GM12878 (cell line): ENCODE measurements at regions not wholly inside any gene's neighbourhood (a gene's known extent, or its start where the extent isn't known, plus 50 kb on each side); places are given as distances from the start of the nearest gene placed in this dataset.

Experiments
- ATAC-seq: fragments of 200-7000 bp; cut with Tn5 transposase; 3 replicates; pipeline ENCODE4 v1.9.1; 2020; ENCODE audit warnings: mild to moderate bottlenecking, moderate library complexity
- BruUV-seq: library from RNA; stranded (reverse); fragments of 400-500 nt; replicated peaks from 2 replicates; lab custom pipeline; 2021; lab: Mats Ljungman, UMichigan
- CTCF ChIA-PET: fragments of 300-600 bp; sonication (Branson Sonifier 250); formaldehyde crosslinking; extraction: SDS; loops from one replicate; lab custom pipeline; 2021; ENCODE audit warnings: inconsistent platforms; lab: Yijun Ruan, JAX
- POLR2A ChIA-PET: fragments of 350-600 bp; formaldehyde crosslinking; extraction: SDS; loops from one replicate; lab custom pipeline; 2021; ENCODE audit warnings: inconsistent platforms; lab: Charles Lee
- RAD21 ChIA-PET: fragments of 300-600 bp; sonication (Branson Sonifier 250); formaldehyde crosslinking; loops from one replicate; lab custom pipeline; 2023; ENCODE audit warnings: antibody characterized with exemption; ENCODE audit not compliant: unreplicated experiment; lab: Charles Lee
- SMC1A ChIA-PET: fragments of 300-600 bp; sonication (Branson Sonifier 250); formaldehyde crosslinking; loops from one replicate; lab custom pipeline; 2023; ENCODE audit not compliant: unreplicated experiment, uncharacterized antibody; lab: Charles Lee
- DNase-seq: peaks from one replicate; pipeline ENCODE4 v3.0.0-alpha.2; 2011; ENCODE audit warnings: low read depth, low spot score
- FAIRE-seq: peaks from 3 replicates; lab custom pipeline; 2011; peaks lifted over from hg19 to GRCh38; lab: Jason Lieb, UNC
- H2AFZ ChIP-seq: 2 replicates; pipeline ENCODE4 v1.6.0; 2011; ENCODE audit warnings: low read depth, low read length, control low read depth; ENCODE audit not compliant: control insufficient read depth
- H3K27ac ChIP-seq: 2 replicates; pipeline ENCODE4 v1.5.1; 2011; ENCODE audit warnings: control low read depth; ENCODE audit not compliant: control insufficient read depth, insufficient read depth
- H3K27me3 ChIP-seq, 2 experiments: replicated peaks in 1 of 2; 2 replicates each; pipeline versions ENCODE4 v1.6.0 to v1.6.1; 2011; ENCODE audit warnings: low read length in 1 of 2; ENCODE audit not compliant: control insufficient read depth in 2 of 2, insufficient read depth in 2 of 2
- H3K36me3 ChIP-seq, 2 experiments: 2 replicates each; pipeline ENCODE4 v1.5.1; 2011; ENCODE audit warnings: low read length in 1 of 2; ENCODE audit not compliant: control insufficient read depth in 2 of 2, insufficient read depth in 2 of 2
- H3K4me1 ChIP-seq: 2 replicates; pipeline ENCODE4 v1.6.1; 2011; ENCODE audit warnings: mild to moderate bottlenecking, low read length, moderate library complexity, mixed read lengths; ENCODE audit not compliant: control insufficient read depth, insufficient read depth
- H3K4me2 ChIP-seq: 2 replicates; pipeline ENCODE4 v1.6.0; 2011; ENCODE audit warnings: control low read depth; ENCODE audit not compliant: control insufficient read depth, insufficient read depth
- H3K4me3 ChIP-seq: fragments of 200-600 bp; sonication (generic); 2 replicates; pipeline ENCODE4 v1.5.1; 2016
- H3K79me2 ChIP-seq: 2 replicates; pipeline ENCODE4 v1.6.0; 2011; ENCODE audit warnings: low read length; ENCODE audit not compliant: control insufficient read depth, insufficient read depth
- H3K9ac ChIP-seq: 2 replicates; pipeline ENCODE4 v1.8.0; 2011; ENCODE audit warnings: low read length, control low read depth, mixed read lengths; ENCODE audit not compliant: control insufficient read depth, insufficient read depth
- H3K9me3 ChIP-seq: replicated peaks from 3 replicates; pipeline ENCODE4 v1.5.1; 2011; ENCODE audit warnings: mild to moderate bottlenecking, low read length; ENCODE audit not compliant: control insufficient read depth, insufficient read depth
- H4K20me1 ChIP-seq: 2 replicates; pipeline ENCODE4 v1.6.0; 2011; ENCODE audit not compliant: control insufficient read depth, insufficient read depth
- BMI1 ChIP-seq: fragments of 450-650 bp; IDR thresholded peaks from 2 replicates; pipeline ENCODE4 v1.6.1; 2016; ENCODE audit warnings: mild to moderate bottlenecking, moderate library complexity, borderline replicate concordance
- BRCA1 ChIP-seq: IDR thresholded peaks from 2 replicates; pipeline ENCODE4 v1.6.1; 2011; ENCODE audit warnings: low read depth, low read length, improper control_type of control experiment
- CBX5 ChIP-seq: sonication (generic); IDR thresholded peaks from 2 replicates; pipeline ENCODE4 v1.6.1; 2016; ENCODE audit warnings: low read depth, moderate library complexity, mild to moderate bottlenecking, inconsistent platforms
- CTCF ChIP-seq, 3 experiments: IDR thresholded peaks in 2 of 3; conservative IDR thresholded peaks in 1 of 3; 2 replicates each; pipeline ENCODE4 v1.5.1; 2011; ENCODE audit warnings: low read depth in 3 of 3, low read length in 3 of 3, mild to moderate bottlenecking in 3 of 3, control low read depth in 2 of 3, moderate library complexity in 2 of 3, inconsistent platforms in 1 of 3, mixed read lengths in 1 of 3; ENCODE audit not compliant: control insufficient read depth in 2 of 3, insufficient read depth in 1 of 3; ENCODE audit errors: extremely low read depth in 1 of 3
- IRF3 ChIP-seq: fragments of 450-650 bp; IDR thresholded peaks from 2 replicates; pipeline ENCODE4 v1.6.1; 2014; ENCODE audit warnings: mild to moderate bottlenecking
- NBN ChIP-seq: fragments of 450-650 bp; IDR thresholded peaks from 2 replicates; pipeline ENCODE4 v1.6.1; 2016
- NFYB ChIP-seq: IDR thresholded peaks from 2 replicates; pipeline ENCODE4 v1.6.1; 2011; ENCODE audit warnings: low read depth, mild to moderate bottlenecking, low read length, improper control_type of control experiment, moderate library complexity; ENCODE audit not compliant: insufficient read depth
- NR2C1 ChIP-seq: fragments of 450-650 bp; IDR thresholded peaks from 2 replicates; pipeline ENCODE4 v1.6.1; 2017; ENCODE audit warnings: antibody characterized with exemption, mild to moderate bottlenecking, moderate library complexity
- POLR2AphosphoS5 ChIP-seq: IDR thresholded peaks from 2 replicates; pipeline ENCODE4 v1.6.1; 2011; ENCODE audit warnings: mild to moderate bottlenecking, low read length, inconsistent platforms
- RCOR1 ChIP-seq: conservative IDR thresholded peaks from 2 replicates; pipeline ENCODE4 v1.6.1; 2012; ENCODE audit warnings: low read depth, low read length, improper control_type of control experiment
- SIN3A ChIP-seq: IDR thresholded peaks from 2 replicates; pipeline ENCODE4 v1.6.1; 2012; ENCODE audit warnings: low read depth, low read length, improper control_type of control experiment
- SMAD5 ChIP-seq: IDR thresholded peaks from 2 replicates; pipeline ENCODE4 v1.6.1; 2016; ENCODE audit warnings: antibody characterized with exemption, low read depth
- SMARCA5 ChIP-seq: fragments of 450-650 bp; IDR thresholded peaks from 2 replicates; pipeline ENCODE4 v1.6.1; 2017; ENCODE audit warnings: mild to moderate bottlenecking
- ZNF622 ChIP-seq: fragments of 450-650 bp; IDR thresholded peaks from 2 replicates; pipeline ENCODE4 v1.6.1; 2017; ENCODE audit warnings: mild to moderate bottlenecking, inconsistent platforms
- WGBS: methylation state at CpG from one replicate; pipeline ENCODE4 v1.1.6; 2016; ENCODE audit warnings: low lambda C conversion rate; ENCODE audit not compliant: insufficient replicate concordance, insufficient coverage; ENCODE audit errors: missing lambda C conversion rate; 5-methylcytosine and 5-hydroxymethylcytosine counted together
- in situ Hi-C: fragments of 300-500 bp; cut with MboI; formaldehyde crosslinking; loops from 9 replicates; pipeline ENCODE4 v1.14.3; 2018; ENCODE audit warnings: mixed read lengths
- intact Hi-C: fragments of 100-400 bp; cut with micrococcal nuclease; formaldehyde crosslinking; loops from one replicate; pipeline ENCODE4 v1.14.2; 2022; ENCODE audit not compliant: unreplicated experiment
- TF ChIP-seq, protein P1 (sequence below): fragments of 450-650 bp; IDR thresholded peaks from 2 replicates; pipeline ENCODE4 v1.6.1; 2017; ENCODE audit warnings: borderline replicate concordance

GRCh38 chr6:22010102-22010501 is 286.7 kb downstream of the PRL start (continued):
- TF ChIP-seq, protein P1, sequence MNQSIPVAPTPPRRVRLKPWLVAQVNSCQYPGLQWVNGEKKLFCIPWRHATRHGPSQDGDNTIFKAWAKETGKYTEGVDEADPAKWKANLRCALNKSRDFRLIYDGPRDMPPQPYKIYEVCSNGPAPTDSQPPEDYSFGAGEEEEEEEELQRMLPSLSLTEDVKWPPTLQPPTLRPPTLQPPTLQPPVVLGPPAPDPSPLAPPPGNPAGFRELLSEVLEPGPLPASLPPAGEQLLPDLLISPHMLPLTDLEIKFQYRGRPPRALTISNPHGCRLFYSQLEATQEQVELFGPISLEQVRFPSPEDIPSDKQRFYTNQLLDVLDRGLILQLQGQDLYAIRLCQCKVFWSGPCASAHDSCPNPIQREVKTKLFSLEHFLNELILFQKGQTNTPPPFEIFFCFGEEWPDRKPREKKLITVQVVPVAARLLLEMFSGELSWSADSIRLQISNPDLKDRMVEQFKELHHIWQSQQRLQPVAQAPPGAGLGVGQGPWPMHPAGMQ = no peak
- TF ChIP-seq NR2C1 (no peak), CBX5 (no peak), SMARCA5 (no peak), SMAD5 (no peak), SIN3A (no peak), NFYB (no peak)

DNA sequence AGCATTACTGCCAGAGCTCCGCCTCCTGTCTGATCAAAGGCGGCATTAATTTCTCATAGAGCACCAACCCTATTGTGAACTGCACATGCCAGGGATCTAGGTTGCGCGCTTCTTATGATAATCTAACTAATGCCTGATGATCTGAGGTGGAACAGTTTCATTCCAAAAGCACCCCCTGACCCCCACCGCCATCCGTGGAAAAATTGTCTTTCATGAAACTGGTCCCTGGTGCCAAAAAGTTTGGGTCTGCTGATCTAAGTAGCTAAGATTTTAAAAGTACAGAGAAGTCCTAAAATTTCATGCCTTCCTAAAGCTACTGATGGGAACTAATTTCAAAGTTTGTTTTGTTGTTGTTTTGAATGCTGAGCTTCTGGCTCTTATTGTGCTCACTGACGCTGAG is 281.6 kb downstream of the PRL start:
- Histone ChIP-seq H3K9me3 (no peaks in the 10 kb centered on the region), H3K36me3 (no peaks in the 10 kb centered on the region), H2AFZ (no peak overlapping the region), H3K4me3 (no peak overlapping the region), H3K27me3 (no peaks in the 10 kb centered on the region), H3K4me2 (no peak overlapping the region), H3K79me2 (no peaks in the 10 kb centered on the region), H3K27ac (no peak overlapping the region), H4K20me1 (no peaks in the 10 kb centered on the region), H3K4me1 (no peaks in the 10 kb centered on the region), H3K9ac (no peak overlapping the region)
- TF ChIP-seq BRCA1 (no peak), POLR2AphosphoS5 (no peak), IRF3 (no peak), CTCF (IDR thresholded peaks at IDR 0.05 in 2 of 3, conservative IDR thresholded peaks at IDR 0.05 in 1 of 3; ENCODE audit: control insufficient read depth in 2 of 3, extremely low read depth in 1 of 3, insufficient read depth in 1 of 3, low read depth in 3 of 3, low read length in 3 of 3) (no peak), RCOR1 (no peak), BMI1 (no peak), NBN (no peak), ZNF622 (no peak)
- RAD21 ChIA-PET = interaction anchor here (1.7 kb wide), 1 partner anchor 9 kb away, joined by 6 read pairs; no protein-coding TSS in a partner anchor
- ATAC-seq (no peak), FAIRE-seq (no peak), DNase-seq (no peak)
- no TSS peak for BruUV-seq
- in situ Hi-C loops = no loop called here
- intact Hi-C loops = no loop called here
- CTCF ChIA-PET = interaction anchor here (0.7 kb wide), 1 partner anchor 1403 kb away, joined by 4 read pairs; no protein-coding TSS in a partner anchor
- 77% methylated on average over 7 of the region's 7 CpGs for WGBS
- SMC1A ChIA-PET = interaction anchor here (0.8 kb wide), 1 partner anchor 10 kb away, joined by 3 read pairs; no protein-coding TSS in a partner anchor
- POLR2A ChIA-PET = no interaction called here
